H1 (cell line): ENCODE measurements at regions not wholly inside any gene's neighbourhood (a gene's known extent, or its start where the extent isn't known, plus 50 kb on each side); places are given as distances from the start of the nearest gene placed in this dataset.

Experiments used
- CTCF ChIA-PET: fragments of 300-600 bp; sonication (Branson Sonifier 250); formaldehyde crosslinking; loops from one replicate; lab custom pipeline; 2021; ENCODE audit not compliant: partially characterized antibody; lab: Charles Lee
- POLR2A ChIA-PET: fragments of 300-600 bp; sonication (Branson Sonifier 250); formaldehyde crosslinking; loops from one replicate; lab custom pipeline; 2021; ENCODE audit warnings: inconsistent platforms; ENCODE audit not compliant: partially characterized antibody; lab: Charles Lee
- DNase-seq, 2 experiments: peaks; one replicate each; pipeline versions ENCODE4 v3.0.0 to v3.0.0-alpha.2; 2010 to 2022; ENCODE audit warnings: low spot score in 2 of 2, low read depth in 1 of 2, mixed read lengths in 1 of 2
- FAIRE-seq: peaks from 2 replicates; lab custom pipeline; 2011; peaks lifted over from hg19 to GRCh38; lab: Jason Lieb, UNC
- H2AFZ ChIP-seq: 2 replicates; pipeline ENCODE4 v1.8.1; 2012; ENCODE audit warnings: low read length, inconsistent platforms
- H2AK5ac ChIP-seq: 2 replicates; pipeline ENCODE4 v1.6.1; 2013; ENCODE audit warnings: low read depth, low read length
- H2BK120ac ChIP-seq: replicated peaks from 2 replicates; pipeline ENCODE3; 2013; ENCODE audit warnings: low read depth, low read length, inconsistent platforms
- H2BK12ac ChIP-seq: 2 replicates; pipeline ENCODE4 v1.6.1; 2013; ENCODE audit warnings: low read depth, low read length
- H2BK15ac ChIP-seq: 2 replicates; pipeline ENCODE4 v1.6.1; 2013; ENCODE audit warnings: low read length
- H2BK20ac ChIP-seq: 2 replicates; pipeline ENCODE4 v1.6.1; 2013; ENCODE audit warnings: low read length
- H2BK5ac ChIP-seq: 2 replicates; pipeline ENCODE4 v1.6.1; 2013; ENCODE audit warnings: low read depth, low read length
- H3K14ac ChIP-seq: 2 replicates; pipeline ENCODE4 v1.6.1; 2013; ENCODE audit warnings: inconsistent platforms; ENCODE audit not compliant: insufficient read length
- H3K18ac ChIP-seq: 2 replicates; pipeline ENCODE4 v1.6.1; 2013; ENCODE audit warnings: low read length; ENCODE audit errors: extremely low read depth
- H3K23ac ChIP-seq: 2 replicates; pipeline ENCODE4 v1.6.1; 2013; ENCODE audit warnings: inconsistent platforms; ENCODE audit not compliant: insufficient read length
- H3K23me2 ChIP-seq: 2 replicates; pipeline ENCODE4 v1.6.1; 2013; ENCODE audit warnings: low read depth, low read length
- H3K27ac ChIP-seq: 2 replicates; pipeline ENCODE4 v1.6.1; 2011; ENCODE audit warnings: low read depth, low read length, inconsistent platforms
- H3K27me3 ChIP-seq, 4 experiments: replicated peaks in 1 of 4; 1 replicate in 1 of 4; 2 replicates in 3 of 4; pipeline versions ENCODE4 v1.6.1 to v1.8.1; 2011 to 2013; ENCODE audit warnings: low read length in 3 of 4, mild to moderate bottlenecking in 3 of 4, inconsistent platforms in 2 of 4, mixed read lengths in 2 of 4, moderate library complexity in 1 of 4; ENCODE audit not compliant: control insufficient read depth in 3 of 4, insufficient read depth in 3 of 4; ENCODE audit errors: extremely low read depth in 1 of 4
- H3K36me3 ChIP-seq, 4 experiments: 2 replicates each; pipeline versions ENCODE4 v1.6.1 to v1.8.1; 2011 to 2013; ENCODE audit warnings: mild to moderate bottlenecking in 4 of 4, low read length in 3 of 4, moderate library complexity in 2 of 4, control low read depth in 1 of 4, inconsistent platforms in 1 of 4; ENCODE audit not compliant: insufficient read depth in 4 of 4, control insufficient read depth in 2 of 4
- H3K4ac ChIP-seq: replicated peaks from 2 replicates; pipeline ENCODE3; 2013; ENCODE audit warnings: low read length, low read depth, mixed read lengths, inconsistent platforms; ENCODE audit not compliant: insufficient read length
- H3K4me1 ChIP-seq, 4 experiments: replicated peaks in 1 of 4; 1 replicate in 1 of 4; 2 replicates in 3 of 4; pipeline versions ENCODE4 v1.6.1 to v1.8.1; 2011 to 2013; ENCODE audit warnings: low read length in 3 of 4, inconsistent platforms in 2 of 4, mixed read lengths in 1 of 4; ENCODE audit not compliant: insufficient read depth in 4 of 4, control insufficient read depth in 3 of 4
- H3K4me2 ChIP-seq, 2 experiments: 2 replicates each; pipeline versions ENCODE4 v1.6.1 to v1.8.1; 2011 to 2013; ENCODE audit warnings: low read depth in 2 of 2, low read length in 2 of 2, control low read depth in 1 of 2, inconsistent platforms in 1 of 2, mild to moderate bottlenecking in 1 of 2; ENCODE audit not compliant: insufficient read depth in 1 of 2
- H3K4me3 ChIP-seq, 4 experiments: fragments of 200-600, 300-600 bp in 1 of 4; sonication (generic), shearing (Covaris generic), sonication (Bioruptor Twin) in 1 of 4; 2 replicates each; pipeline versions ENCODE4 v1.5.1 to v1.8.1; 2011 to 2016; ENCODE audit warnings: low read length in 4 of 4, low read depth in 3 of 4, control low read depth in 2 of 4, inconsistent platforms in 2 of 4, mild to moderate bottlenecking in 2 of 4, mixed read lengths in 1 of 4, moderate library complexity in 1 of 4; ENCODE audit not compliant: insufficient read depth in 2 of 4; ENCODE audit errors: extremely low read depth in 1 of 4
- H3K56ac ChIP-seq: replicated peaks from 2 replicates; pipeline ENCODE3; 2013; ENCODE audit warnings: low read depth, mild to moderate bottlenecking, mixed read lengths, low read length, inconsistent platforms; ENCODE audit not compliant: insufficient read length
- H3K79me1 ChIP-seq: 2 replicates; pipeline ENCODE4 v1.6.1; 2013; ENCODE audit warnings: low read depth, low read length, control low read depth
- H3K79me2 ChIP-seq, 2 experiments: 2 replicates each; pipeline versions ENCODE4 v1.6.1 to v1.8.1; 2012 to 2013; ENCODE audit warnings: low read length in 2 of 2, mild to moderate bottlenecking in 2 of 2, inconsistent platforms in 1 of 2; ENCODE audit not compliant: insufficient read depth in 2 of 2, control insufficient read depth in 1 of 2
- H3K9ac ChIP-seq, 4 experiments: replicated peaks in 1 of 4; 1 replicate in 1 of 4; 2 replicates in 3 of 4; pipeline versions ENCODE4 v1.6.1 to v1.8.1; 2011 to 2013; ENCODE audit warnings: low read depth in 3 of 4, low read length in 3 of 4, control low read depth in 2 of 4, mild to moderate bottlenecking in 2 of 4, moderate library complexity in 2 of 4, inconsistent platforms in 1 of 4; ENCODE audit errors: extremely low read depth in 1 of 4
- H3K9me3 ChIP-seq, 2 experiments: 2 replicates each; pipeline versions ENCODE4 v1.6.1 to v1.8.1; 2012 to 2013; ENCODE audit warnings: mild to moderate bottlenecking in 2 of 2, moderate library complexity in 2 of 2, control low read depth in 1 of 2, inconsistent platforms in 1 of 2, low read depth in 1 of 2, low read length in 1 of 2, mixed read lengths in 1 of 2; ENCODE audit not compliant: insufficient read depth in 2 of 2
- H4K20me1 ChIP-seq, 2 experiments: replicated peaks in 1 of 2; 2 replicates each; pipeline versions ENCODE3 to v1.8.1; 2011 to 2013; ENCODE audit warnings: inconsistent platforms in 2 of 2, low read length in 2 of 2, mild to moderate bottlenecking in 1 of 2; ENCODE audit not compliant: insufficient read depth in 2 of 2, control insufficient read depth in 1 of 2
- H4K5ac ChIP-seq: 2 replicates; pipeline ENCODE4 v1.6.1; 2013; ENCODE audit warnings: low read length, low read depth, mixed read lengths, inconsistent platforms; ENCODE audit not compliant: insufficient read length
- H4K8ac ChIP-seq: 2 replicates; pipeline ENCODE4 v1.8.0; 2013; ENCODE audit warnings: mild to moderate bottlenecking, moderate library complexity, low read length, inconsistent platforms; ENCODE audit not compliant: insufficient read depth; ENCODE audit errors: extremely low read depth
- H4K91ac ChIP-seq: replicated peaks from 2 replicates; pipeline ENCODE3; 2013; ENCODE audit warnings: low read length, mixed read lengths, inconsistent platforms; ENCODE audit not compliant: insufficient read length
- CEBPB ChIP-seq: IDR thresholded peaks from 2 replicates; pipeline ENCODE4 v1.6.1; 2012; ENCODE audit warnings: low read depth, low read length
- CTBP2 ChIP-seq: IDR thresholded peaks from 2 replicates; pipeline ENCODE4 v1.7.0; 2011; ENCODE audit warnings: borderline replicate concordance, mild to moderate bottlenecking, moderate library complexity, mixed read lengths, low read length; ENCODE audit not compliant: insufficient read depth, insufficient read length
- EZH2 ChIP-seq: fragments of 200-600 bp; sonication (generic); IDR thresholded peaks from 2 replicates; pipeline ENCODE4 v1.7.1; 2012; ENCODE audit warnings: low read depth, mild to moderate bottlenecking, moderate library complexity, low read length, inconsistent platforms; ENCODE audit not compliant: severe bottlenecking
- FOSL1 ChIP-seq: IDR thresholded peaks from 2 replicates; pipeline ENCODE4 v1.6.1; 2011; ENCODE audit warnings: mild to moderate bottlenecking, low read depth, low read length, moderate library complexity; ENCODE audit not compliant: insufficient read depth
- GABPA ChIP-seq: IDR thresholded peaks from 2 replicates; pipeline ENCODE4 v1.6.1; 2011; ENCODE audit warnings: mild to moderate bottlenecking, low read length, moderate library complexity, borderline replicate concordance; ENCODE audit not compliant: insufficient read depth
- KDM5A ChIP-seq: fragments of 200-600 bp; IDR thresholded peaks from 2 replicates; pipeline ENCODE4 v1.7.1; 2012; ENCODE audit warnings: mild to moderate bottlenecking, low read length, inconsistent platforms, mixed read lengths
- NANOG ChIP-seq: IDR thresholded peaks from 2 replicates; pipeline ENCODE4 v1.6.1; 2011; ENCODE audit warnings: low read length, low read depth, mild to moderate bottlenecking, inconsistent platforms; ENCODE audit not compliant: insufficient read depth, poor library complexity, severe bottlenecking
- POLR2AphosphoS5 ChIP-seq: IDR thresholded peaks from 2 replicates; pipeline ENCODE4 v1.6.1; 2011; ENCODE audit warnings: low read depth, low read length
- RAD21 ChIP-seq, 2 experiments: IDR thresholded peaks in 1 of 2; conservative IDR thresholded peaks in 1 of 2; 2 replicates each; pipeline ENCODE4 v1.6.1; 2011; ENCODE audit warnings: low read depth in 2 of 2, low read length in 2 of 2, improper control_type of control experiment in 1 of 2, inconsistent platforms in 1 of 2, mild to moderate bottlenecking in 1 of 2, moderate library complexity in 1 of 2
- RNF2 ChIP-seq: fragments of 200-900, 300-1000 bp; sonication (generic); IDR thresholded peaks from 2 replicates; pipeline ENCODE4 v1.7.1; 2016; ENCODE audit warnings: borderline replicate concordance, low read depth, mild to moderate bottlenecking, antibody characterized with exemption, low read length; ENCODE audit not compliant: poor library complexity, severe bottlenecking; ENCODE audit errors: missing control alignments
- SP1 ChIP-seq: IDR thresholded peaks from 2 replicates; pipeline ENCODE4 v1.6.1; 2011; ENCODE audit warnings: low read depth, low read length
- TAF1 ChIP-seq: IDR thresholded peaks from 2 replicates; pipeline ENCODE4 v1.6.1; 2011; ENCODE audit warnings: mild to moderate bottlenecking, low read depth, low read length
- TEAD4 ChIP-seq: IDR thresholded peaks from 2 replicates; pipeline ENCODE4 v1.6.1; 2012; ENCODE audit warnings: low read depth, low read length, inconsistent platforms, mixed read lengths
- YY1 ChIP-seq: IDR thresholded peaks from 2 replicates; pipeline ENCODE4 v1.6.1; 2011; ENCODE audit warnings: low read depth, mild to moderate bottlenecking, low read length

- H3K79me1 ChIP-seq = no peaks in the 10 kb centered on the region
- FAIRE-seq (no peak), DNase-seq (no peak)
- no peak overlapping the region for H2AFZ ChIP-seq
- no peak overlapping the region for H3K18ac ChIP-seq
- H4K5ac ChIP-seq = no peak overlapping the region
- H2BK12ac ChIP-seq = no peak overlapping the region
- no peak overlapping the region for H3K4me2 ChIP-seq
- no peak overlapping the region for H3K27ac ChIP-seq
- no peak overlapping the region for H2BK20ac ChIP-seq
- no peak overlapping the region for H2BK15ac ChIP-seq
- no peak overlapping the region for H2BK120ac ChIP-seq
- no peak overlapping the region for H3K9ac ChIP-seq
- H3K23ac ChIP-seq = no peak overlapping the region
- peaks cover 0 to 6% (median 2%) of the 10 kb centered on the region in 4 experiments; a peak in 3 of 7 replicates for H3K4me1 ChIP-seq
- no peaks in the 10 kb centered on the region; a peak in 1 of 4 replicates for H3K9me3 ChIP-seq
- H3K27me3 ChIP-seq = no peaks in the 10 kb centered on the region
- no peaks in the 10 kb centered on the region for H3K36me3 ChIP-seq
- H2BK5ac ChIP-seq = no peak overlapping the region
- no peak overlapping the region for H3K14ac ChIP-seq
- ChIA-PET POLR2A (interaction anchor here (0.6 kb wide), 1 partner anchor 316 kb away, joined by 3 read pairs; no protein-coding TSS in a partner anchor), CTCF (interaction anchor here (0.7 kb wide), 1 partner anchor 41 kb away, joined by 3 read pairs; no protein-coding TSS in a partner anchor)
- H4K20me1 ChIP-seq = no peaks in the 10 kb centered on the region
- H3K4me3 ChIP-seq = no peak overlapping the region
- no peak overlapping the region for H3K4ac ChIP-seq
- H3K23me2 ChIP-seq = no peaks in the 10 kb centered on the region
- H3K56ac ChIP-seq = no peak overlapping the region
- no peak for TF ChIP-seq CEBPB
- no peak for TF ChIP-seq CTBP2
- TF ChIP-seq FOSL1 = no peak
- TF ChIP-seq YY1 = no peak
- TF ChIP-seq NANOG = no peak
- TF ChIP-seq TEAD4 = no peak
- TF ChIP-seq RNF2 = no peak
- TF ChIP-seq EZH2 = no peak
- TF ChIP-seq GABPA = no peak
- no peak for TF ChIP-seq KDM5A
- TF ChIP-seq POLR2AphosphoS5 = no peak
- TF ChIP-seq RAD21 (IDR thresholded peaks at IDR 0.05 in 1 of 2, conservative IDR thresholded peaks at IDR 0.05 in 1 of 2; ENCODE audit: low read depth in 2 of 2, low read length in 2 of 2) = no peak
- TF ChIP-seq TAF1 = no peak
- no peak for TF ChIP-seq SP1
- no peak overlapping the region for H4K8ac ChIP-seq
- H2AK5ac ChIP-seq = no peak overlapping the region
- H4K91ac ChIP-seq = no peak overlapping the region
- no peaks in the 10 kb centered on the region for H3K79me2 ChIP-seq
These were observed 326.0 kb upstream of the ONECUT1 start for GRCh38 chr15:53116169-53116568.
